GM10266 (cell line): ENCODE measurements at regions not wholly inside any gene's neighbourhood (a gene's known extent, or its start where the extent isn't known, plus 50 kb on each side); places are given as distances from the start of the nearest gene placed in this dataset.

Experiments used
- DNase-seq: peaks from one replicate; pipeline ENCODE4 v3.0.0; 2012; ENCODE audit errors: extremely low spot score
- TF ChIP-seq, protein P1 (sequence below): IDR thresholded peaks from 2 replicates; pipeline ENCODE4 v1.5.1; 2012; ENCODE audit warnings: mild to moderate bottlenecking, low read depth; ENCODE audit not compliant: control insufficient read depth, insufficient read depth; ENCODE audit errors: missing control alignments

DNA sequence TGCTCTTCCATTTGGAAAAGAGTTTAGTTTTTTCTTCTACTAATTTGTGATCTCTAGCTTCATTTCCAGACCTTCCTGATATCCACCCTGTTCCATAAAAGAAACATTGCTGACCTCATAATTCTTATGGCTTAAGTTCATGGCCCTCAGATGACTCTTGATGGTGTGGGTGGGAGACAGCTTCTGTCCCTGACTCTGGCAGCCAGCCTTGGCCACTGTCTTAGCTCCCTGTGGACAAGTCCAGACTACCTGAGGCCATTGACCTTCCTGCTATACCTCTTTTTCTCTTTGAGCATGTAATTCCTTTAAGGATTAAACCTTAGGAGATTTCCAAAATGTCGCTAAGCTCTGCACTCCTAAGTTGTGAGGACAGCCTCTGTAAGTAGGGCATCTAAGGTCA lies 101.1 kb upstream of the DAP start:
- TF ChIP-seq, protein P1, sequence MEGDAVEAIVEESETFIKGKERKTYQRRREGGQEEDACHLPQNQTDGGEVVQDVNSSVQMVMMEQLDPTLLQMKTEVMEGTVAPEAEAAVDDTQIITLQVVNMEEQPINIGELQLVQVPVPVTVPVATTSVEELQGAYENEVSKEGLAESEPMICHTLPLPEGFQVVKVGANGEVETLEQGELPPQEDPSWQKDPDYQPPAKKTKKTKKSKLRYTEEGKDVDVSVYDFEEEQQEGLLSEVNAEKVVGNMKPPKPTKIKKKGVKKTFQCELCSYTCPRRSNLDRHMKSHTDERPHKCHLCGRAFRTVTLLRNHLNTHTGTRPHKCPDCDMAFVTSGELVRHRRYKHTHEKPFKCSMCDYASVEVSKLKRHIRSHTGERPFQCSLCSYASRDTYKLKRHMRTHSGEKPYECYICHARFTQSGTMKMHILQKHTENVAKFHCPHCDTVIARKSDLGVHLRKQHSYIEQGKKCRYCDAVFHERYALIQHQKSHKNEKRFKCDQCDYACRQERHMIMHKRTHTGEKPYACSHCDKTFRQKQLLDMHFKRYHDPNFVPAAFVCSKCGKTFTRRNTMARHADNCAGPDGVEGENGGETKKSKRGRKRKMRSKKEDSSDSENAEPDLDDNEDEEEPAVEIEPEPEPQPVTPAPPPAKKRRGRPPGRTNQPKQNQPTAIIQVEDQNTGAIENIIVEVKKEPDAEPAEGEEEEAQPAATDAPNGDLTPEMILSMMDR, result no peak

GRCh38 chr5:10861423-10861790 lies 100.4 kb upstream of the DAP start:
- DNase-seq, result no peak
- TF ChIP-seq, protein P1, result no peak

More for the DNA sequence above, 101.1 kb upstream of the DAP start:
- DNase-seq, result no peak

- TF ChIP-seq, protein P1, result no peak
- DNase-seq, result no peak
Measured at GRCh38 chr5:10860645-10861422, 99.8 kb upstream of the DAP start.

- TF ChIP-seq, protein P1, result no peak
- DNase-seq, result no peak
Measured at GRCh38 chr5:10860196-10860543, 99.1 kb upstream of the DAP start.

- no peak for DNase-seq
- TF ChIP-seq, protein P1, result no peak
Measured at GRCh38 chr5:10859393-10860195, 98.6 kb upstream of the DAP start.

DNA sequence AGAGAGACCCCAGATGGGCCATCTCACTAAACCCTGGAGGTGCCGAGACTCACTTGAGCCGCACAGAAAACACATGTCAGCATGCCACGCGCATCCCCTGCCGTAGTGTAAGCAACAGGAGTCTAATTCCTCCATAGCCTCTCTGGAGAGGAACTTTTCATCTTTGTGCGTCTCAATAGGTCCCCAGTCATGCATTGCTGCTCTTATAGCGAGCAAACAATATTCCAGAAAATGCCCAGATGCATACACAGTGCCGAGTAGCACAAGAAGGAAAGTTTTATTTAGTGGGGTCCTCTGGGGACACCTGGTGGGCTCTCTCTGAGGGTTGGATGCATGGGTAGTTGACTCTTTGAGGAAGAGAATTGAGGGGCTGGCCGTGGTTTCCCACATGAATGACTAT lies 97.9 kb upstream of the DAP start:
- TF ChIP-seq, protein P1, result no peak

GRCh38 chr5:10858307-10858706 lies 97.3 kb upstream of the DAP start:
- DNase-seq, result no peak
- TF ChIP-seq, protein P1, result no peak

More for the DNA sequence above, 97.9 kb upstream of the DAP start:
- DNase-seq, result no peak
